GM12875 (cell line): ENCODE measurements at regions not wholly inside any gene's neighbourhood (a gene's known extent, or its start where the extent isn't known, plus 50 kb on each side); places are given as distances from the start of the nearest gene placed in this dataset.

Source experiments
- H3K4me3 ChIP-seq: one replicate; pipeline ENCODE4 v1.5.1; 2011; ENCODE audit warnings: low read depth, low read length, control low read depth
- TF ChIP-seq, protein P1 (sequence below): IDR thresholded peaks from 2 replicates; pipeline ENCODE4 v1.5.1; 2011; ENCODE audit warnings: low read depth, mild to moderate bottlenecking, control low read depth, inconsistent platforms, low read length, moderate library complexity, borderline replicate concordance; ENCODE audit not compliant: insufficient read depth

DNA sequence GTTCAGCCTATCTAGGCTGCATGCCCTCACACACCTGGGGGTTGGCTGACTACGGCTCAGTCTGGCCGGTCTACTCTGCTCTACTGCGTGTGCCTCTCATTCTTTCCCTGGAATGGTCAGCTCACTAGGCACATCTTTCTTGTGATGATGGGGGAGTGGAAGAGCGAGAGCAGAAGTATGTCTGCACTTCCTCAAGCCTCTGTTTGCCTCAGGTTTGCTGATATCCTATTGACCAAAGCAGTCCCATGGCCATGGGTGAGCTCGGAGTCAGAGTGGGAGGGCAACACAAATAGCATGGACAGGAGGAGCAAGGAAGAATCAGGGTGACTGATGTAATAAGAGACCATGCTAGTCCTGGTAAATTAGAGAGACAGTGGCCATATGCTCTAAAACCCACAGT, 167.9 kb upstream of the PRICKLE2 start:
- no peak overlapping the region for H3K4me3 ChIP-seq
- TF ChIP-seq, protein P1, sequence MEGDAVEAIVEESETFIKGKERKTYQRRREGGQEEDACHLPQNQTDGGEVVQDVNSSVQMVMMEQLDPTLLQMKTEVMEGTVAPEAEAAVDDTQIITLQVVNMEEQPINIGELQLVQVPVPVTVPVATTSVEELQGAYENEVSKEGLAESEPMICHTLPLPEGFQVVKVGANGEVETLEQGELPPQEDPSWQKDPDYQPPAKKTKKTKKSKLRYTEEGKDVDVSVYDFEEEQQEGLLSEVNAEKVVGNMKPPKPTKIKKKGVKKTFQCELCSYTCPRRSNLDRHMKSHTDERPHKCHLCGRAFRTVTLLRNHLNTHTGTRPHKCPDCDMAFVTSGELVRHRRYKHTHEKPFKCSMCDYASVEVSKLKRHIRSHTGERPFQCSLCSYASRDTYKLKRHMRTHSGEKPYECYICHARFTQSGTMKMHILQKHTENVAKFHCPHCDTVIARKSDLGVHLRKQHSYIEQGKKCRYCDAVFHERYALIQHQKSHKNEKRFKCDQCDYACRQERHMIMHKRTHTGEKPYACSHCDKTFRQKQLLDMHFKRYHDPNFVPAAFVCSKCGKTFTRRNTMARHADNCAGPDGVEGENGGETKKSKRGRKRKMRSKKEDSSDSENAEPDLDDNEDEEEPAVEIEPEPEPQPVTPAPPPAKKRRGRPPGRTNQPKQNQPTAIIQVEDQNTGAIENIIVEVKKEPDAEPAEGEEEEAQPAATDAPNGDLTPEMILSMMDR = no peak

DNA sequence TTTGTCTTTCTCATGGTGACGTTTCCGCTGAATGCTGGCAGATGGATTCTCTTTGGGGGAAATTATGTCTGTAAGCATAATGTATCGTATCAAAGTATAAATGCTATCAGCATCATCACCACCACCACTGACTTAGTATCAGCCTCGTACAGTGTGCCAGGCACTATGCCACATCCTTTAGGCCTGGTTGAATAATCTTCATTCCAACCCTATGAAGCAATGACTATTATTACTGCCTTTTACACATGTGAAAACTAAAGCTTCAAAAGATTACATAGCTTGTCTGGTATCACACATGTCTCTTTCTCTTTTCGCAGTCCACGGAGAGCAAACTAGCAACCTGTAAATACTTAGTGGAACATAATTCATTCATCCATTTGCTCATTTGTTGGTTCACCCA, 166.7 kb upstream of the PRICKLE2 start:
- TF ChIP-seq, protein P1 = no peak
- no peak overlapping the region for H3K4me3 ChIP-seq

DNA sequence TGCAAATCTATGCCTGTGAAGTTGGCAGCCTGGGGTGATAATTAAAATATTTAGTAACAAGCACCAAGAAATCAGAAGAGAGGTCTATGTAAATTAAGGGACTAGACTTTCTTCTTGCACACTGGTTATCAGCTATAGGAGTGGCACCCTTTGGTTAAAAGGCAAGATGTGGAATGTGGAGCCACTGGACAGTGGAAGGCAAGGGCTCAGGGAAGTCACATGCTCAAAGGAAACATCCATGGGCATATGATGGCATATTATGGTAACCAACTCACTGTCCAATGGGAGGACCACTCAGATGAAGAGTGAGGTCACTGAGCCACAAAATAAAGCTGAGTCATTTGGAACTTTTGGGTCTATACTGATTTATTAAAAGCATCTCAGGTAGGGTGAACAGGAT, 165.6 kb upstream of the PRICKLE2 start:
- TF ChIP-seq, protein P1 = no peak
- H3K4me3 ChIP-seq = no peak overlapping the region

DNA sequence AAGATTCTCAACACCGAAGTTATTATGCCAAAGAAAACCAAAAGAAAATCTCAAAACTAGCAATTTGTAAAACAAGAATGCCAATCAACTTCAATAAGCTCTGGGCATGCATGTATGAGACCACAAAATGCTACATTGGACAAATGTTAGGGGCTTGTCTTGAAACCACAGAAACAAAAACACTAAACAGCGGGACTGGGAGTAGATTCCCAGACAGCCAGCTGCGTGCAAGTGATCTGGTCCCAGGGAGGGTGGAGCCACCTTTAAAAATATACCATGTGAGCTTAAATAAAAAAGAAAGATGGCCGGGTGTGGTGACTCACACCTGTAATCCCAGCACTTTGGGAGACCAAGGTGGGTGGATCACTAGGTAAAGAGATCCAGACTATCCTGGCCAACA, 163.6 kb upstream of the PRICKLE2 start:
- H3K4me3 ChIP-seq = no peak overlapping the region
- TF ChIP-seq, protein P1 = no peak

DNA sequence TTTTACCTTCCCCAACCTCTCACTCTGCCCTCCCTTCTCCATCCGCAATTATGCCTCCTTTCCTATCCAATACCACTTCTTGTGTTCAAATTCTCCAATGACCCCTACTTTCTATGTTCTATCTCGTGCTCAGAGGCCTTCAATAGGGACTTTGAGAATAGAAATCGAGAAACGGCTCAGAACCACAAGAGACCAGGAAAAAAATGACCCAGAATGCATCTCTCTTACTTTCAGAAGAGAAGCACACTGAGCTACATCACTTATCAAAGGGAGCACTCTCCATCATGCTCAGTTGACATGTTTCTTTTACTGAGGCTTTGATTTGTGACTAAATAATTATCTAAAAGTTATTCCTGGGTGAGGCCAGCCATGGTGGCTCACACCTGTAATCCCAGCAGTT, 162.4 kb upstream of the PRICKLE2 start:
- no peak overlapping the region for H3K4me3 ChIP-seq
- TF ChIP-seq, protein P1 = no peak

DNA sequence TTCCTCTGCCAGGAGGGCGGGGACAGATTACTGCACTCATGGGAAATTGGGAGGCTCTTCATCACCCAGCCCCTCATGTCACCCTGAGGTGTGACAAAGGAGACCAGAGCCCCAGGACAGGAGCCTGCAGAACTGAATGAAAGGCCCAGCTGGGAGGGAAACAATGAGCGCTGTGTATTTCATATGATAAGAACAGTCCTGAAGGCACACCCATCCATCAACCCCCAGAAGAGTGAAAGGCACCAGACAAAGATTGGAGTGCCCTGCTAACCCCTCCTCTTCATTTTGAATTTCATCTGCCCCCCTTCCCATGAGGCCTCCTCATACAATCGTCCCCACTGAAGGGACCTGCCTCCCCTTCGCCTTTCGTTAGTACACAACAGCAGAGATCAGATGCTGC, 160.0 kb upstream of the PRICKLE2 start:
- TF ChIP-seq, protein P1 = no peak
- H3K4me3 ChIP-seq = no peak overlapping the region

DNA sequence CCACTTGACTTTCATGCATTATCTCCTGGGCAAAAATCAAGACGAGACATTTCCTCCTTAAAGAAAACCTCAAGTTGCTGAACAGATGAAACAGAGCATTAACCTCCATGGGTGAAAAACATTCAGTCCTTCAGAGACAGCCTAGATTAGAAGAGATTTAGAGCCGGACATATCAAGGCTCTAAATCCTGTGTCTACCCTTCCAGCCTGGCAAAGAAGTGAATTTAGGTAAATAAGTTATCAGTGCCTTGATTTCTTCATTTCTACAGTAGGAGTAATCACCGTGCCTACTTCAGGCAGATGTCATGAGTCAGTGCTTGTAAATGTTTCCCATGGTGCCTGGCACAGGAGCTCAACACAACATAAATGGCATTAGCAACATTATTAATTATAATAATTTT, 159.3 kb upstream of the PRICKLE2 start:
- no peak overlapping the region for H3K4me3 ChIP-seq
- TF ChIP-seq, protein P1 = no peak
